NCI-H82 treated with DMSO at 0.1 percent for 48 hours (cell line): ENCODE measurements at regions not wholly inside any gene's neighbourhood (a gene's known extent, or its start where the extent isn't known, plus 50 kb on each side); places are given as distances from the start of the nearest gene placed in this dataset.

ENCODE experiments used
- DNase-seq: peaks from one replicate; lab custom pipeline; 2025; ENCODE audit not compliant: unreplicated experiment; lab: John Stamatoyannopoulos, UW

DNA sequence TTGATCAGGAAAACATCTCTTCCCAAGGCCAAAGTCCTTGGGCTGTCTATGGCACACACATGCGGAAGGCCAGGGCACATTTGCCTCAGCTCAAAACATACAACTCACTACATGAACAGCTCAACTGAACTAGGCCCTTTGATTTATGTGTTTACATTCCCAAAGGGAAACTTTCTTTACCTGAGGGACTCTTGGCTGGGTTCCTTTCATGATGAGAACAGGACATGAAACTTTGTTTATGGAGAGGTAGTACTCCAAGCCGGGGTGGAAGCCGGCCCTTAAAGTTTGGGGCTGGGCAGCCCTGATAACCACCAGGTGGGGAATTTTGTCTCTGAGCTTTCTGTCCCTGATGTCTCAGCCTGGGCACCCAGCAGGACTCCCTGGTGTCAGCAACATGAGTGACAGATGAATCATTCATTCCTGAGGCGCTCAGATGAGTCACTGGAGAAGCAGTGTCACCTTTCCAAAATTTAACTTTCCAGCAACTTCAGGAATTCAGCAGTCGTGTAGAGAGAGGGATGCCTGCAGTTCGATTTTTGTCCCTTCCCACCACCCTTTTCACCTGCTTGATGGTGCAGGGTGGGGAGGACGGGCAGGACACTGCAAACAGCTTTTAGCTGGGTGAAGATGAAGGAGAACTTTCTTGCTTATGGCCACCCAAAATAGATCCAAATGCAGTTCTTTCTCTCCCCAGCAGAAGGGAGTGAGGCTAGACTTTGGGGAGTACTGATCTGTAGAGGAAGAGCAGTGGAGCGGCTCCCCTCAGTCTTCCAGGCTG lies 331.6 kb downstream of the DYSF start:
- DNase-seq = no peak

DNA sequence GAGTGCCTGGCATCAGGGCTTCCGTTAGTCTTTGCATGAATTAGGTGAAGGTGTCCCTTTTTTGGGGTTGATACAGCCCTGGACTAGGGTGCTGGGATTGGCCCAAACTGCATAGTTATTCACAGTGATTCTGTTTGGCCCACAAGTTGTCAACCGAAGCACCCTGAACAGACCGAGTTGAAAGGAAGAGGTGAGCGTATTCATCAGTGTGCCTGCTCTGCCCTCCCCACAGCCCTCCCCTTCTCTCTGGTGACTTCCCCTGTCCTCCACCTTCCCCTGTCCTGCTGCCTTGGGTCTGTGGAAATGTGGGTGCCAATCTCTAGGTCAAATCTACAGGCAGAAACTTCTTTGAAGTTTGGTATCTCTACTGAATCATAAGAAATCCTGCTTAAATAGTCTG lies 330.5 kb downstream of the DYSF start:
- no peak for DNase-seq

DNA sequence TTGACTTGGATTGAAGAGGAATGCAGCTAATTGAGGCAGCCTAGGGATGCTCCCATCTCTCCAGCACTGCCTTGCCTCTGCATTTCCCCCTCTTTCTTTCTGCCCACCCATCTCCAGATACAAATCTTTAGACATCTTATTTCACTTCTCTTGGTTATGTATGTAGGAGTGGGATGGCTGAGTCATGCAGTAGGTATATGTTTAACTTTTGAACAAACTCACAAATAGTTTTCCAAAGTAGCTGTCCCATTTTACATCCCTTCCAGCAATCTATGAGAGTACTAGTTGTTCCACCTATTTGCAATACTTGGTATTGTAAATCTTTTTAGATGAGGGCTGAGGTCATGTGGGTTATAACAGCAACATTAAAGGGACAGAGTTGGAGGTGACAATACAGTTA lies 329.9 kb downstream of the DYSF start:
- DNase-seq = no peak

DNA sequence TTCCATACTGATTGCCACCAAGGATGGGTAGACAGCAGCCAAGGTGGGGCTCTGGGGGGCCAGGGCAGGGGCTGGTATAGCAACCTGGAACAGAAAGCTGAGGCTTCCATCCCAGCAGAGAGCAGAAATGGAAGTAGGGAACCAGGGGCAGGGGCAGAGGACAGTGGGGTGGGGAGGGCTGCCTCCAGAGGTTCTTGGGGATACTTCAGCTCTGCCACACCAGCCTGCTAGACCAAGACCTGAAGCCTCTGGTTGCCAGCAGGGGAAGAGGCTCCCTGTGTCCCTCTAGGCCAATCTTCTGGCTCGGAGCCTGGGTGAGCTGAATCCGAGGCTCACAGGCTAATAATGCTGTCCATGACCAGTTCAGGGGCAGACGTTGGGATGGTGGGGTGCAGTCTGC lies 329.0 kb downstream of the DYSF start:
- DNase-seq = no peak

DNA sequence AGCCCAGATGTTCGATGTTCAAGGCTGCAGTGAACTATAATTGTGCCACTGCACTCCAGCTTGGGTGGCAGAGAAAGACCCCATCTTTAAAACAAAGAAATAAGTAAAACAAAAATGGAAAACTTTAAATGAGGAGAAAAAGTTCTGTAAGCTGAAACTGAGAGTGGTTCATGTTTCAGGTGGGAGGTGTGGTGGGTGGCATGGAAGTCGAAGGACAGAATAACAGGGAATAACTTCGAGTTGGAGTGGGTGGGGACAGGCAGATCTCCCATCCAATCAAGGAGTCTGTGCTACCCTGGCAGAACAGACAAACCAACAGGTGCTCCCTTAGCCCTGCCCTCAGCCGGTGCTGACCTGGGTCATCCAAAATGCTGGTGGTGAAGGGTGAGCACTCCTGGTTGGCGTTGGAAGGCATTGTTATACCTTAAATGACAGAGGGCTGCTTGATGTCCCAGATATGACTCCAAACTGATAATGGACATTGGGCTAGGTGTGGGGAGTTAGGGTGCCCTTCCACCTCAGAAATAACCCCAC lies 328.4 kb downstream of the DYSF start:
- no peak for DNase-seq

DNA sequence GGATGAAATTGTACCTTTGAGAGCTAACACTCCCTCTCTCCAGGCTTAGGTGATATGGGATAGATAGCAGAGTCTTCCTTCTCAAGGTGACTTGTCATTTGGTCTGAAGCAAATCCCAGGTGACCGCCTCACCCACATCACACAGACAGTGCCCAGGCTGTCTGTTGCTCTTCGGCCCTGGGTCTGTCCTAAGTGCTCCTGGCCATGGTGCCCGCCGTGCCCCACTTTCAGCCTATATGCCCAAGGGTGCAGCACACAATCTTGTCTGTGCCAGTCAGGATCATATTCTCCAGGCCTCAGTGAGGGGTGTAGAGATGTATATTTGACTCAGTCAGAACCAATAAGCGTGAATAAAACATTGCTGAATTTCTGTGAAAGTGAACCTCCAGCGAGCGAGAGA lies 326.8 kb downstream of the DYSF start:
- no peak for DNase-seq

DNA sequence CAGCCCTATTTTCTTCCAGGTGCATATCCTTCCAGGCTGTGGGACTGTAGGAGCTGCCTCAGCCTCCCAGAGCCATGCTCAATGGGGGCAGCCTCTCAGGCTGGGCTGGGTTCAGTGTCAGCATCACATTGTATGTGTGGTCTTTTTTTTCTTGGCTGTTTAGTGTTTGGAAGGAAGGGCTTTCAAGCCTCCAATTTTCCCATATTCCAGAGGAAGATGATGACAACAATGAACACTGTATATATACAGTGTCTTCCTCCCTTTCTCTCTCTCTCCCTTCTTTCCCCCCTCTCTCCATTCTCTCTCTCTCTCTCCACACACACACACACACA lies 326.4 kb downstream of the DYSF start:
- no peak for DNase-seq

DNA sequence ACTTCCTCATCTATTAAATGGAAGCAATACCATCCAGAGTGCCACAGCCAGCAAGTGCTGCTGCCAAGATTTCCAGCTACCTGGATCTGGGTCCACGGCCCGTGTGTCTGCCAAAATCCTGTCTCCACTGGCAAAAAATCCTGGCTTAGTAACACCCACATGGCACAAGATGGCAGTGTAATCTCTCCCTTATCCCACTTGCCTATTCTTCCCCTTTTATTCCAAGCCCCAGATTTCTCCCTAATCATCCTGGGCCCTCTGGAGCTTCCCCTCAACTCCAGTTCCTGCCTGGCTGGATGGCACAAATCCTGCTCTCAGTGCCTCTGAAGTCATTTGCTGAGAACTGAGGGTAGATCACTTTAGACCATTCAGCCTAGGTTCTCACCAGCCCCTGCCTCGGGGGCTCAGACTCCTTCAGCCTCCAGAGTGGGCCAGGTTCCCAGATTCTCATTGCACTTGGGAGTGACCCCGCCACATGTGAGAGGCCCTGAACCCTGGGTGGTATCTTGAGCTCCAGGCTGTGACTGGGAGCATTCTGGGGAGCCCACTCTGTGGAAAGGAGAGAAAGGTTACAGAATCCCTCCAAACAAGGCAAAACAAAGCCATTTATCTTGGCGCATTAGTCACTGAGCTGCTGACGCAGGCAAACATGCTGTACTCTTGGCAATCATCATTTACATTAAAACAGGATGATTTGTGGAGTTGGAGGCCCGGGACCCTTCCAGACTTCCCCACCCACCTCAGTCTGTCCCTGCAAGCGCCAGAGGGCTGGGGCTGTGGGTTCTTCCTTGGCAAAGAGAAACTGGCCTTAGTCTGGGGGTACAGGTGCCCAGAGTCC lies 325.8 kb downstream of the DYSF start:
- no peak for DNase-seq

DNA sequence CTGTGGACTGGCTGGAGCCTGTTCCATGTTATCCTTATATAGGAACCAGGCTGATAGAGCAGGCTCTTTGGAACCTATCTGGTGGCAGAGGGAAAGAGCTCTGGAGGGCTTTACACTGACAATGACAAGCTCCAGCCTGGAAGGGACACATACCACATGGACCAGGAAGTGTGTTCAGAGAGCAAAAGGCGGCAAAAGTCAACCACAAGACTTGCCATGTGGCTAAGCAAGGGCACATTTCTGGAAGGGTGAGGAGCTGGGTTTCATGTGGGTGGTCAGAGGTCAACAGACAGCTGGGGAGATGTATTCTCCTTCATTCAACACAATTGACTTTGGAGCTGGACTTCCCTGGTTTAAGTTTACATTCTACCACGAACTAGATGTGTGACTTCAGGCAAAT lies 325.2 kb downstream of the DYSF start:
- no peak for DNase-seq

DNA sequence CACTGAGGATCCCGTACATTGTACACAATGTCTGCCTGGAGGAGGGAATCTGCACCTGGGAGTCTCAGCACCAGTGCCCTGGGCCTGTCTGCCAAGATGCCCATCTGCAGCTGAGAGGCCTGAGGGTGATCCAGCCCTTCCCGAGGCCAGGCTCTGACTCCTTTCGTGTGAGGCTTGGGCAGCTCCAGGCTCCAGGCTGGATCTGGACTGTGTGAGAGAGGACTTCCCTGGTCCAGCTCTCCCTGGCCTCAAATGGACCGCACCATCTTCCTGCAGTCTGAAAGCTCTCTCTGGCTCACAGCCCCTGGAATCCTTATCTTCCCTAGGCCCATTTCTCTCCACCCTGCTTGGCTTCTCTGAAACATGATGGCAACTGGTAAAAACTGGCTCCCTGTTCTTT lies 324.6 kb downstream of the DYSF start:
- no peak for DNase-seq

DNA sequence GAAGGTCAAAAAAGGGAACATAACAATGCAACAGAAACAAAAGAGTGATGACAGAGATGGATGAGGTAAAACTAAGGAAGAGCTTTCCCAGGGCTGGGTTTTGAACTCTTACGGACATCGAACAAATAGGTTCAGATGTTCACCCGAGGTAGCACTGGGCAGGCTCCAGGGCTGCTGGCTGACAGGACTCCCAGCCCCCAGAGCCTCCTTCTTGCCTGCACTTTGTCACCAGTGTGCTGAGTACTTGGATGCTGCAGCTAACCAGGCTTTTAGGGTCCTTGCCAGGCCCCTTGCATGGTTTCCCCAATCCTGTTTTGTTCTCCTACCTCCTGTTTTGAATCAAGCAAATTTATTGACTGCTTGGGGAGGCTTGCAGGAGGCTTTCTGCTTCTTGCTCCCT lies 322.9 kb downstream of the DYSF start:
- DNase-seq = no peak

DNA sequence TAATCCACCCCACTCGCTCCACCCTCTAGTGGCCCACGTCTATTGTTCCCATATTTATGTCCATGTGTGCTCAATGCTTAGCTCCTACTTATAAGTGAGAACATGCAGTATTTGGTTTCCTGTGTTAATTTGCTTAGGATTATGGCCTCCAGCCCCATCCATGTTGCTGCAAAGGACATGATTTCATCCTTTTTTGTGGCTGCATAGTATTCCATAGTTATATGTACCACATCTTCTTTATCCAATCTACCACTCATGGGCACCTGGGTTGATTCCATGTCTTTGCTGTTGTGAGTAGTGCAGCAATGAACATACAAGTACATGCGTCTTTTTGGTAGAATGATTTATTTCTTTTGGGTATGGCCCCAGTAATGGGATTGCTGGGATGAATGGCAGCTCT lies 319.9 kb downstream of the DYSF start:
- no peak for DNase-seq

DNA sequence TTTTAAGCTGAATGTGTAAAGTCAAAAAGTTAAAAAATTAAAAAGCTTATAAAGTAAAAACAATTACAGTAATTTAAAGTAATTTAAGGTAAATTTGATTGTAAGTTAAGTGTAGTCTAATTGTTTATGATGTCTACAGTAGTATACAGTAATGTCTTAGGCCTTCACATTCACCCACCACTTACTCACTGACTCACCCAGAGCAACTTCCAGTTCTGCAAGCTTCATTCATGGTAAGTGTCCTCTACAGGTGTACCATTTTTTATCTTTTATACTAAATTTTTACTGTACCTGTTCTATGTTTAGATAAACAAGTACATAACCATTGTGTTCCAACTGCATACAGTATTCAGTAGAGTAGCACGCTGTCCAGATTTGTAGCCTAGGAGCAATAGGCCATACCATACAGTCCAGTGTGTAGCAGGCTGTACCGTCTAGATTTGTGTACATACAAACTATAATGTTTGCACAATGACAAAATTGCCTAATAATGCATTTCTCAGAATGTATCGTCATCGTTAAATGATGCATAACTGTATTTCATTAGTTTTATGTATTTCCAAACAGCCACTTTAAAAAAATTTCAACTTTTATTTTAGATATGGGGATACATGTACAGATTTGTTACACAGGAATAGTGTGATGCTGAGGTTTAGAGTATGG lies 319.3 kb downstream of the DYSF start:
- DNase-seq = no peak

DNA sequence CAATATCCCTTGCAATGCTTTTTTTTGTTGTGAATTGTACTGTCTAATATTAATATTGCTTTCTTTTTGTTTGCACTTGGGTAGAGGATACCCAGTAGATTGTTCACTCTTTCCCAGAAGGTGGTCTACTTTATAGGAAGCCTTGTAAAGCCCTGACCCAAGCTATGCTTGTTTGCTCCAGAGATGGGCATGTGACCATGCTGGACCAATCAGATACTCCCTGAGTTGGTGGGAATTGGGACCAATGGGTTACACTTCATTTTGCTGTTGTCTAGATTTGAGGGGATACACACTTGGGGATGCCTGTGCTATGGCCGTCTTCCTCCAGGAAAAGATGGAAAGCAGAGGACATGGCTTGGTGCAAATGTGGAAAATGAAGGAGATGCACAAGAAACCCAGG lies 314.3 kb downstream of the DYSF start:
- DNase-seq = no peak

DNA sequence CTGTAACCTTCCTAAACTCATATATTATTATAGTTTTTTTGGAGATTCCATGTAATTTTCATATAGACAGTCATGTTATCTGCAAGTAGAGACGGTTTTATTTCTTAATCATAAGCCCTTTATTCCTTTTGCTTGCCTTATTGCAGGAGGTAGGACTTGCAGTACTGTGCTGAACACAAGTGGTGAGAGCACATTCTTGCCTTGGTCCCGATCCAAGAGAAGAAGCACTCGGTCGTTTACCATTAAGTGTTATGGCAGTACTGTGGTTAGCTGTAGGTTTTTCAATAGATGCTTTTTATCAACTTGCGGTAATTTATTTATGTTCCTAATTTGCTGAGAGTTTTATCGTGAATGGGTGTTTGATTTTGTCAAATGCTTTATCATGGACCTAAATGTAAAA lies 305.7 kb downstream of the DYSF start:
- DNase-seq = no peak

DNA sequence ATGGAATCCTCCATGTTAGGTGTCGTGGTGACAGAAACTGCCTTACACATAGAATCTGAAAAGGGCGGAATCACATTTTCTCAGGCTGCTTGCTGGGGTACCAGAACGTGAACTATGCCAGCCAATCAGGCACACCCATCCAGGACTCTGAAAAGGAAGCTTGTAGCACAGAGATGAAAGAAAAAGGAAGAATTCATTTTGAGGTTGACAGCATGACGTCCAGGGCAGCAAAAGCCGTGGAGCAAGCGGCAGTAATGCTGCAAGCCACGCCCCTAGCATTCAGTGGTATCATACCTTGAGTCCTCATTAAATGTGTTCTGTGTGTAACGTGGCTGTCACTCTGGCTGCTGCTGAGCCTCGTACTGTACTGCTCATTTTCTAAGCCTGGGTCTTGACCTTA lies 304.0 kb downstream of the DYSF start:
- no peak for DNase-seq

DNA sequence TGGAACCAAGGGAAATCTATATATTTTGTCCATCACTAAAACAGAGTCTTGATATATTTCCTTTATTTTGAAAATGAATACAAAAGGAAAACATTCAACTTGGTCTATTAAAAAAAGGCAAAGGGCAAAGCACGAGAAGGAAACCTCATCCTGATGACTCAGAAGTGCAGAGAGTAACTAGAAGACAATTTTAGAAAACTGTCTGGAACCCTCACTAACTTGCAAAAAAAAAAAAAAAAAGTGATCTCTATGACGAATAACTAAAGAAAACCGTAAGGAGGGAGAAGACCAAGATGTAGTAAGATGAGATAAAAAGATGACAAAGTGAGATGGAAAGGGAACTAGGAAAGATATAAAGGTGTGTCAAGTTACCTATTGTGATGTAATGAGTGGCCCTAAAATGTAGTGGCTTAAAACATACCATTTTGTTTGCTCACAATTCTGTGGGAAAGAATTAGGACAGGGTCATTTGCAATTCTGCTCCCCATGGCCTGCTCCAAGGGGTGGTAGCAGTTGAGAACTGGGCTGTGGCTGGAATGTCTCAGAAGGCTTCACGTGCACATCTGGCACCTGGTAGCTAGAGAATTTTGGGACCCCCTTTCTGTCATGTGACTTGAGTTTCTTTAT lies 303.0 kb downstream of the DYSF start:
- DNase-seq = no peak

DNA sequence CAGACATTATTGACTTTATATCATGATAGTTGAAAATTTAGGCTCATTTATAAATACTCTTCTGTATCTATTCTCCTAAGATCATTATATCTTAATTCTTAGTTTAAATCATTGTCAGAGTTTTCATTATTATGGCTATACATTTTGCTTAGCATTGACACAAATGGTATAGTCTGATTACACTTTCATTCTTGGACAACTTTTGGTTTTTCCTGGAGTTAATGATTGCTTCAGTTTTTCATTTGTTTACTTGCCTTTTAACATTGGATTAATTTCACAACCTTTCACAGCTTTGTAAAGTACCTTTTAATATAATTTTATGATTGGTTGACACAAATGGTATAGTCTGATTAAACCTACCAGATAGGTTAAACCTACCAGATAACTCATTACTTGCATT lies 298.2 kb downstream of the DYSF start:
- DNase-seq = no peak

DNA sequence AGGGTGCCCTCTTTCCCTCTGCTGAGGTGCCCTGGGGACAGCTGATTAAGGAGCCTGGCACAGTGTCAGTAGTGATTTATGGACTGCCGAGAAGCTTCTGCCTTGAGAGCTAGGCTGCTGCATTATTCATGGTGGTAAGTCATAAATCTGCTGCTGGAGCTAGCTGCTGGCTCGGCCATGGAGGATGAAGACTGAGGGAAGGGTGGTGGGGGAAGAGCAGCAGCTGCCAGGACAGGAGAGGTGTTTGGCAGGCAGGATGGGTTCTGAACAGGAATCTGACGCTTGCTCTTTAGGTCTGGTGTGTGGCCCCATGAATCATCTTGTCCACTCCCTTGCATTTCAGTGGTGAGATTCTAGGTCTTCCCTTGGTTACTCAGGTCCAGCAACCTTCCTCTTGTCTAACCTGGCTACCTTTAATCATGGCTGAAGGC lies 296.3 kb downstream of the DYSF start:
- no peak for DNase-seq

DNA sequence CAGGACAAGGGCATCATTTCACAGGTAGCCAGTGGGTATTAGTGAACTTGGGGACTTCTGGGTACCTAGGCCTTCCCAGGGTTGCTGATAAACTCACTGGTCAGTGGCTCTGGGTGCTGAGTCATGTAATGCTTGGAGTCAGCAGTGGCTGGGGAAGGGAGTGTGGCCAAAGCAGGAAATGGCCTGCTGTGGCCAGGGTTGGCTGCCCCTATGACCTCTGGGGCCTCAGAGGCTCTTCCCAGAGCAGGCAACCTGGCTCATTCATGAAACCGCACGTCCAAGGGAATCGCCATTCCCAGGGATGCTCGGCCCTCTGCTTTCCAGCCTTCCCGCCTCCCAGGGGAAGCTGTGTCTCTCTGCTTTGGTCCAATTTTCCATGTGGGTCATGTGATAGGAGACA lies 294.9 kb downstream of the DYSF start:
- no peak for DNase-seq

DNA sequence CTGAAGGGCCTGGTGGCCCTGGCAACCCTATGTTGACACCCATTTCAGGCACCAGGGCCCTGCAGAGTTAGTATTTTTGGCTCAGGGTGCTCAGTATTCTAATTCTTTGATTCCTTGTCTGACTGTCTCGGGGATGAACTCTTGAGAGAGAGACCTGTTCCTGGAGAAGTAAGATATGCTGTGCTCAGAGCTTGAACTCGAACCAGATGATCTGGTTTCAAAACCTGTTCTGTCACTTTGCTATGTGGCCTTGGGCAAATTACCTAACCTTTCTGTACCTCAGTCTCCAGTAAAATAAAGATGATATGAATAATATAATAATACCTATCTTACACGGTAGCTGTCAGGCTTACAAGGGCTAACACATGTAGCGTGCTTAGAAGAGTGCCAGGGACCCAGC lies 294.2 kb downstream of the DYSF start:
- no peak for DNase-seq
